GM18498 (cell line): ENCODE measurements at regions not wholly inside any gene's neighbourhood (a gene's known extent, or its start where the extent isn't known, plus 50 kb on each side); places are given as distances from the start of the nearest gene placed in this dataset.
"Not testable (repeated sequence)": the region's sequence is repeated elsewhere in the genome, so short reads cannot be mapped to it uniquely, and the experiment has no call there.

Experiments
- ATAC-seq: cut with Tn5 transposase; IDR thresholded peaks from one replicate; pipeline ENCODE4 v1.9.1; 2021; ENCODE audit warnings: mild to moderate bottlenecking, moderate library complexity; ENCODE audit not compliant: unreplicated experiment

DNA sequence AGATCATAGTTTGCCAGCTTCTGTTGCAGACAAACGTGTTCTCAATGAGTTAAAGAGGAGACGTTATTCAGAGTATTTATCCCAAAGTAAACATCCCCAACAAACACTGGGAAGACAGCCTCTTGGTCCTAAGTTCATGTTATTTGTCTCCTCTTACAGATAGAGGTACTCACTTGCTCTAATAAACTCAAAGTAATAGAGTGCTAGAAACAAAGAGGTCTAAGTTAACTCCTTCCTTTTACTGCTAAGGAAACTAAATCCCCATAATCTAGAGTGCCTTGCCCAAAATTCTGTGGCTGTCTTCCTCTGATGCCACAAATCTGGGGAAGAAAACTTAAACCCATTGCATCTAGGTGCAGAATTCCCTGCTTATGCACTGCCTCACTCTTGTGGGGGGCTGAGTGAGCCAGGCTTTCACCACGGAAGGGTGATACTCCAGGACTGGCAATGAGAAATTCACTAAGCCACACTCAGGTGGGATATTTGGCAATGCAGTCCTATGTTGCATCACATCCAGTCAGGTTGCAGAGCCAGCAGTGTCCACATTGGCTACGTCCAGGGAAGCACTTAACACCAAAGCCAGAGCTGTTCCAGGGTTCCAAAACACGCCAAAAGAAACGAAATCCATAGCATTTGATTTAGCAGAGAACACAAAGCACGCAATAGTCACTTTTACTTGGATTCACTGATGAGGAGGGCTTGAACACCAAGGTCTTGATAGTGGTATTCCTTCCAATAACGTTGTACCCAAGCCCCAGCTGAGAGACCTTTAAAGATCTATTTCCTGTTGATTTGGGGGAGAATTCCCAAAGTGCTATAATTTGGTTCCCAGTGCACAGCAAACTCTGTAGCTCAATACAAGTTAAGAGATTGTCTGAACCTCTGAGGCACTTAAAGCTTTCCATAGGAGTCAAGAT is 81.0 kb upstream of the FOXQ1 start:
- ATAC-seq, result no peak

GRCh38 chr6:1230281-1230680 is 81.6 kb upstream of the FOXQ1 start:
- ATAC-seq, result no peak

DNA sequence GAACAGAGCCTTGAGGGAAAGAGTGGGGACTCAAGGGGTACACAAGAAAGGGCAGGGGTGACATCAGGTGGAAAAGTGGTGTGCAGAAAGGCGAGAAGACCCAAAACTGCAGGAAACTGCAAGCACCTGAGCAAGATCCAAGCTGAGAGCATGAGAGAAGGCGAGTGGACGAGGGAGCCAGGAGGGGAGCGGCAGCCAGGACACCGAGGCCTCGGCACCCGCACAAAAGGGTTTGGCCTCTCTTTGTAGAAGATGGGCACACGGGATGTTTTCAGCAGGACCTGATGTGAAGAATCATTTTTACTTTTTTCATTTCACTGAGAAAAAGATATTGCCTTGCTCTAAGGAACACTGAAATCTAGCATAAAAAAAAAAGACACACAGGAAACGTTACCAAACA is 82.1 kb upstream of the FOXQ1 start:
- ATAC-seq, result no peak

DNA sequence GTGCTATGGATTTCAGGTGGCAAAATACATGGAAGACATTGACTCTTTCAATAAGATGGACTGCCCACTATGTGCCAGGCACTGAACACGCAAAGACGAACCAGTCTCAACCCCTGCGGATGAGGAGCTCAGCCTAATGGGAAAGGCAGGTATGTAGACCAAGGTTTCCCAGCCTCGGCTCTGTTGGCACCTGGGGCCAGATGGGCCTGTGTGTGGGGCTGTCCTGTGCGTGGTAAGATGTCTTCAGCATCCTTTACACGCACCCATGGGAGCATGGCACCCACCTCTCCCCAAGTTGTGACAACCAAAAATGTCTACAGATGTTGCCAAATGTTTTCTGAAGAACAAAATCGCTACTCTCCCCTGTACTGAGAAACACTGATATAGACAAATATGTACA is 82.6 kb upstream of the FOXQ1 start:
- ATAC-seq, result no peak

DNA sequence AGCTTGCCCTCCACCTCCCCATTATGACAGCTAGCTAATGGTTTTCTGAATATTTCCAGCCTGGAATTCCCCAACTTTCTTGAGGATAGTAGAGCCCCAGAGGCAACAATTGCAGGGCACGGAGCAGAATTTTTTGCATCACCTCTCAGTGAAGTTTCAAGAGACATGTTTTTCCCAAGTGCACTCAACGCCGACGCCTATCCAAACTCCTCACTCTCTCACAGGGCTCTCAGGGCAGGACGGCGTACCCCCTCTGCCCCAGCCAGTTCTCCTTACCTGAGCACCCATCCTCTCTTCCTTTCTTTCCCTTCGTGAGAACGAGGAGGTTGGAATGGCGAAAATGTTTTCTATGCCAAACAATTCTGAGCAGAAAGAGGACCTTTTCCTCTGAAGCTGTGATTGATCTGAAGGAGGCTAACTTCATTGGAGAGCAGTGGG is 83.1 kb upstream of the FOXQ1 start:
- ATAC-seq, result no peak

GRCh38 chr6:1227935-1228753 is 83.8 kb upstream of the FOXQ1 start:
- ATAC-seq, result no peak

DNA sequence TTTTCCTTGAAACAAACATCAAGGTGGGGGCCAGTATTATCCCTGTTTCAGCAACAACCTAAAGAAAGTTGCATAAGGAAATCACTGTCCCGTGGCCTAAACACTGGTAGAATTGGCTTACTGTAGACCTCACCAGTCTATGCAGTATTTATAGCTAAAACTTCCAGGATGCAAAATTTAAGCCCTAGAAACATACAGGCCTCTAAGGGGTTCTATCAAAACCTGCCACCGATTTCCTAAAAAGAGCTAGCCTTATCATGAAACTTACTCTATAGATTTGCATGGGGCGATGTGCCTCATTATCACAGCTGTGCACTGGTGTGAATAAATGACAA is 84.3 kb upstream of the FOXQ1 start:
- ATAC-seq, result no peak

GRCh38 chr6:1226277-1227099 is 85.4 kb upstream of the FOXQ1 start:
- no peak for ATAC-seq

DNA sequence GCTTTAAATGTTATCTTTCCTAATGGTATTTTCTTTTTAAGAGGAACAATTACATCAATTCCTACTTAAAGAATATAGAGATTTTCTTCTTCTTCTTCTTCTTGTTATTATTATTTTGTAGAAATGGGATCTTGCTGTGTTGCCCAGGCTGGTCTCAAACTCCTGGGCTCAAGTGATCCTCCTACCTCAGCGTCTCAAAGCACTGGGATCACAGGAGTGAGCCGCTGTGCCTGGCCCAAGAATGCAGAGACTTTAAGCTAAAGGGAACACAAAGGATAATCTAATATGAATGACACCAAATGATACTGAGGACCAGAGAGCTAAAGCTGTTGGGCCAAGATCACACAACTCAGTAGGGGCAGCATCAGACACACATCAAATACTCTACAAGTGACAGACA is 87.4 kb upstream of the FOXQ1 start:
- no peak for ATAC-seq

- ATAC-seq, result no peak
Measured at GRCh38 chr6:1222728-1223595, 88.9 kb upstream of the FOXQ1 start.

- no peak for ATAC-seq
Measured at GRCh38 chr6:1217396-1217795, 94.5 kb upstream of the FOXQ1 start.

- ATAC-seq, result no peak
Measured at GRCh38 chr6:1216488-1216974, 95.4 kb upstream of the FOXQ1 start.

GRCh38 chr6:1215884-1216487 is 95.9 kb upstream of the FOXQ1 start:
- no peak for ATAC-seq

GRCh38 chr6:1215023-1215422 is 96.9 kb upstream of the FOXQ1 start:
- ATAC-seq, result no peak

GRCh38 chr6:1212919-1213318 is 99.0 kb upstream of the FOXQ1 start:
- no peak for ATAC-seq

DNA sequence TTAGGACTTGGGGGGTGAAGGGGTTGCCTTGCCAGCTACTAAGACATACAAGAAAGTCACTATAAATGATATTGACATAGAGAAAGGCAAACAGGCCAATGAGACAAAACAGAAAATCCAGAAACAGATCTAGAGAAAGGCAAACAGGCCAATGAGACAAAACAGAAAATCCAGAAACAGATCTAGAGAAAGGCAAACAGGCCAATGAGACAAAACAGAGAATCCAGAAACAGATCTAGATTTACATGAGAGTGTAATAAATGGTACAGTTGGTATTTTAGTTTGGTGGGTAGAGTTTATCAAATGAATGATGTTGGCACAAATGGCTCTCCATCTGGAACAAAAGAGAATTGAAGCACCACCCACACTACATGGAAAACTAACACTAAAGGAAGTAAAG is 99.8 kb upstream of the FOXQ1 start:
- ATAC-seq, result not testable (repeated sequence)

GRCh38 chr6:1210631-1211030 is 101.3 kb upstream of the FOXQ1 start:
- ATAC-seq, result not testable (repeated sequence)

DNA sequence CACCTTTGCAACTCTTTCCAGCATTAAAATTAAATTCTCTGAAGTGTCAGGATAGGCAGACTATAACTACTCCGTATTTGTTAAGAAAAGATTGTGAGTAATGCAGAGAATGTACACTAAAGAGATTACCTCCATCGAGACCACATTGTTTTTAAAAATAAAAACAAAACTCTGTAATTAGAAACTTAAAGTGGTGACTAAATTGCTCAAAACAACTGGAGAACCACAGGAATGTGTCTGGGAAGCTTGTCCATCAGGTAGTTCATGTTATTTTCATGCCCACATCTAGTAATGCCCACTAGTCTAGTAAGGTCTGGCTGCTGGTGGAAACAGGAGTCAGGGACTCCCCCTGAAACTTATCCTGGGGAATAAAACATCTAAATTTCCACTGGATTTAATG is 103.0 kb upstream of the FOXQ1 start:
- ATAC-seq, result no peak

DNA sequence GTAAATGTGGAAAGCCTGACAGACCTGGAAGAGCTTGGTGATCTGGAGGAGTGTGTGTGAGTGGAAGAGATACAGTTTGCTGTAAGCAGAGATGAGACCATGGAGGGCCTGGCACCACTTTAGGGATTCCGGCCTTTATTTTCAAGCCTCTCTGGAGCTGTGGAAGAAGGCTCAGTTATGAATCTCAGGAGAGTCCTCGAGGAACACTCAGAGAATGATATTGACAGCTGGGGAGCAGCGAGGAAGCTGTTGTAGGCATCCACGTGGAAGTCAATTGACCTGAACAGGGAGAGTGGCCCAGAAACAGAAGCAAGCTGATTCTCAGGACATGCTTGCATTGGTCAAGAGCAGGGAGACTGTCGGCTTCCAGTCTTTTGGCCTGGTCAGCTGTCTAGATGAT is 108.4 kb upstream of the FOXQ1 start:
- no peak for ATAC-seq

DNA sequence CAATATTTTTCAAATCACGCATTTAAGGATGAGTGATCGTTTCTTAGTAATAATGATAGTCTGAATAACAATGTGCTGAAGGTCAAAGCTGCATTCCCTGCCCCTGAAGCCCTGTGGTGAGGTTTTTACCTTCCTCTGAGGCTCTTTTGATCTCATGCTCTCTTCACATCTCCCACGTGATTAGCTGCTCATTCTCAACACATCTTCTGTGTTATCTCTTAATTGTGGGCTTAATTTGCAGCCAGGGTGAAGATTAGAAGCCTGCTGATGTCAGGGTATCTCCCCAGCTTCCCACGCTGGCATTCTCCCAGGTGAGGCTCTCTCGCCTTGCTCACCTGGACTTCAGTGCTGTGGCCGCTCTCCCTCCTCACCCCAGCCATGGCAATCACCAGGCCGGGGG is 109.7 kb upstream of the FOXQ1 start:
- no peak for ATAC-seq
